K562 (cell line): ENCODE measurements at regions not wholly inside any gene's neighbourhood (a gene's known extent, or its start where the extent isn't known, plus 50 kb on each side); places are given as distances from the start of the nearest gene placed in this dataset.

Experiments used
- ATAC-seq: fragments of 200-7000 bp; cut with Tn5 transposase; 3 replicates; pipeline ENCODE4 v1.9.1; 2020; ENCODE audit warnings: moderate library complexity
- BruUV-seq: library from RNA; stranded (reverse); fragments of 400-500 nt; replicated peaks from 2 replicates; lab custom pipeline; 2021; lab: Mats Ljungman, UMichigan
- CTCF ChIA-PET: fragments of 300-600 bp; formaldehyde crosslinking; extraction: SDS; loops from one replicate; lab custom pipeline; 2021; ENCODE audit warnings: low intra/inter-chr PET ratio; lab: Yijun Ruan, JAX
- POLR2A ChIA-PET: fragments of 300-600, 350-650 bp; sonication (Branson Sonifier 250); formaldehyde crosslinking; extraction: SDS; loops from one replicate; lab custom pipeline; 2021; ENCODE audit warnings: antibody characterized with exemption, inconsistent platforms; lab: Yijun Ruan, JAX
- DNase-seq, 4 experiments: peaks; one replicate each; pipeline versions ENCODE4 v3.0.0 to v3.0.0-alpha.2; 2011 to 2018; ENCODE audit warnings: low spot score in 3 of 4, mixed read lengths in 3 of 4; ENCODE audit errors: extremely low read depth in 1 of 4
- FAIRE-seq: peaks from 2 replicates; lab custom pipeline; 2011; peaks lifted over from hg19 to GRCh38; lab: Jason Lieb, UNC
- H2AFZ ChIP-seq: 2 replicates; pipeline ENCODE4 v1.6.0; 2011; ENCODE audit warnings: low read depth, low read length, control low read depth, inconsistent platforms
- H3K27ac ChIP-seq: fragments of 200-600 bp; 3 replicates; pipeline ENCODE4 v1.8.0; 2011; ENCODE audit warnings: low read depth, mild to moderate bottlenecking, control low read depth, inconsistent platforms, low read length, moderate library complexity, mixed read lengths; ENCODE audit errors: extremely low read depth
- H3K27me3 ChIP-seq, 2 experiments: fragments of 300-600 bp in 1 of 2; 2 replicates in 1 of 2; 3 replicates in 1 of 2; pipeline versions ENCODE4 v1.6.0 to v1.8.0; 2011; ENCODE audit warnings: inconsistent platforms in 2 of 2, low read length in 2 of 2, mild to moderate bottlenecking in 1 of 2, mixed read lengths in 1 of 2, moderate library complexity in 1 of 2; ENCODE audit not compliant: control insufficient read depth in 2 of 2, insufficient read depth in 2 of 2
- H3K36me3 ChIP-seq: fragments of 300-600 bp; 3 replicates; pipeline ENCODE4 v1.8.0; 2011; ENCODE audit warnings: mild to moderate bottlenecking, low read length, inconsistent platforms; ENCODE audit not compliant: control insufficient read depth, insufficient read depth
- H3K4me1 ChIP-seq, 2 experiments: fragments of 200-600 bp in 1 of 2; replicated peaks in 1 of 2; 2 replicates in 1 of 2; 3 replicates in 1 of 2; pipeline versions ENCODE4 v1.5.1 to v1.8.0; 2011; ENCODE audit warnings: inconsistent platforms in 2 of 2, low read length in 2 of 2, mild to moderate bottlenecking in 1 of 2, mixed read lengths in 1 of 2, moderate library complexity in 1 of 2; ENCODE audit not compliant: control insufficient read depth in 2 of 2, insufficient read depth in 2 of 2
- H3K4me2 ChIP-seq: 2 replicates; pipeline ENCODE4 v1.6.1; 2011; ENCODE audit warnings: low read length, control low read depth, inconsistent platforms, mixed read lengths; ENCODE audit not compliant: insufficient read depth
- H3K4me3 ChIP-seq: fragments of 200-600 bp; sonication (generic), shearing (Covaris generic); 2 replicates; pipeline ENCODE4 v1.5.1; 2016; ENCODE audit warnings: control low read depth, inconsistent platforms
- H3K79me2 ChIP-seq: fragments of 200-600 bp; 3 replicates; pipeline ENCODE4 v1.8.0; 2011; ENCODE audit warnings: low read length, inconsistent platforms; ENCODE audit not compliant: control insufficient read depth, insufficient read depth
- H3K9ac ChIP-seq, 2 experiments: 2 replicates each; pipeline versions ENCODE4 v1.6.0 to v1.6.1; 2011; ENCODE audit warnings: low read depth in 2 of 2, low read length in 2 of 2, control low read depth in 1 of 2, inconsistent platforms in 1 of 2, mild to moderate bottlenecking in 1 of 2, mixed read lengths in 1 of 2; ENCODE audit not compliant: insufficient read depth in 1 of 2
- H3K9me1 ChIP-seq: one replicate; pipeline ENCODE4 v1.6.0; 2011; ENCODE audit warnings: inconsistent platforms, mild to moderate bottlenecking, low read length, moderate library complexity; ENCODE audit not compliant: control insufficient read depth, insufficient read depth
- H3K9me3 ChIP-seq: replicated peaks from 2 replicates; pipeline ENCODE4 v1.5.1; 2011; ENCODE audit warnings: low read depth, low read length, inconsistent platforms; ENCODE audit not compliant: control insufficient read depth, insufficient read depth
- H4K20me1 ChIP-seq: replicated peaks from 2 replicates; pipeline ENCODE4 v1.6.1; 2011; ENCODE audit warnings: low read length, inconsistent platforms, mixed read lengths; ENCODE audit not compliant: control insufficient read depth, insufficient read depth
- ASH1L ChIP-seq: fragments of 450-650 bp; IDR thresholded peaks from 2 replicates; pipeline ENCODE4 v1.6.1; 2018; ENCODE audit warnings: borderline replicate concordance, mild to moderate bottlenecking, low read depth; ENCODE audit not compliant: partially characterized antibody
- BCL6 ChIP-seq: fragments of 250-450 bp; sonication (Bioruptor Pico); IDR thresholded peaks from 2 replicates; pipeline ENCODE4 v1.4.0; 2020
- C11orf30 ChIP-seq: fragments of 450-650 bp; IDR thresholded peaks from 2 replicates; pipeline ENCODE4 v1.6.1; 2016; ENCODE audit warnings: low read depth, mild to moderate bottlenecking
- EP300 ChIP-seq: IDR thresholded peaks from 2 replicates; pipeline ENCODE4 v1.6.1; 2012; ENCODE audit warnings: low read length, improper control_type of control experiment
- KDM1A ChIP-seq, 2 experiments: fragments of 450-650 bp; IDR thresholded peaks; 2 replicates each; pipeline ENCODE4 v1.6.1; 2016; ENCODE audit warnings: mild to moderate bottlenecking in 2 of 2
- MAZ ChIP-seq, 2 experiments: fragments of 450-650 bp in 1 of 2; sonication (generic) in 1 of 2; formaldehyde crosslinking; IDR thresholded peaks in 1 of 2; conservative IDR thresholded peaks in 1 of 2; 2 replicates each; pipeline versions ENCODE4 v1.4.0 to v1.5.0; 2020; ENCODE audit warnings: mild to moderate bottlenecking in 1 of 2, missing genetic modification reagents in 1 of 2
- MXI1 ChIP-seq: IDR thresholded peaks from 2 replicates; pipeline ENCODE4 v1.6.1; 2011; ENCODE audit warnings: low read depth, mild to moderate bottlenecking, improper control_type of control experiment, low read length
- MYNN ChIP-seq, 2 experiments: sonication (generic); formaldehyde crosslinking in 1 of 2; IDR thresholded peaks; 2 replicates each; pipeline versions ENCODE4 v1.5.0 to v1.6.1; 2016 to 2020; ENCODE audit warnings: antibody characterized with exemption in 1 of 2, missing genetic modification reagents in 1 of 2
- NCOA6 ChIP-seq: fragments of 450-650 bp; IDR thresholded peaks from 2 replicates; pipeline ENCODE4 v1.6.1; 2017; ENCODE audit warnings: mild to moderate bottlenecking
- NFIC ChIP-seq: fragments of 450-650 bp; IDR thresholded peaks from 2 replicates; pipeline ENCODE4 v1.6.1; 2017; ENCODE audit warnings: mild to moderate bottlenecking, inconsistent platforms
- SOX6 ChIP-seq: fragments of 450-650 bp; IDR thresholded peaks from 2 replicates; pipeline ENCODE4 v1.6.1; 2014; ENCODE audit warnings: mild to moderate bottlenecking
- TARDBP ChIP-seq: fragments of 450-650 bp; IDR thresholded peaks from 2 replicates; pipeline ENCODE4 v1.6.1; 2016
- TBP ChIP-seq: optimal IDR thresholded peaks from 2 replicates; pipeline ENCODE3; 2011; ENCODE audit warnings: low read depth, low read length, improper control_type of control experiment
- ZFPM2 ChIP-seq: fragments of 250-450 bp; sonication (Bioruptor Pico); IDR thresholded peaks from 2 replicates; pipeline ENCODE4 v1.5.1; 2022; ENCODE audit warnings: mild to moderate bottlenecking
- ZKSCAN1 ChIP-seq: fragments of 150-350 bp; IDR thresholded peaks from 2 replicates; pipeline ENCODE4 v1.6.1; 2016; ENCODE audit warnings: low read depth, low read length
- ZNF224 ChIP-seq: sonication (generic); formaldehyde crosslinking; IDR thresholded peaks from 2 replicates; pipeline ENCODE4 v1.8.0; 2022; ENCODE audit warnings: mild to moderate bottlenecking, missing genetic modification reagents
- ZNF324 ChIP-seq: fragments of 250-450 bp; sonication (Bioruptor Pico); IDR thresholded peaks from 2 replicates; pipeline ENCODE4 v1.4.0; 2020; ENCODE audit warnings: mild to moderate bottlenecking
- WGBS: fragments of 100-300 bp; shearing (Covaris generic); methylation state at CpG from one replicate; pipeline ENCODE4 v1.1.6; 2016; ENCODE audit warnings: low coverage, mixed read lengths; ENCODE audit not compliant: insufficient coverage; ENCODE audit errors: missing lambda C conversion rate; 5-methylcytosine and 5-hydroxymethylcytosine counted together
- in situ Hi-C: fragments of 300-500 bp; cut with MboI; formaldehyde crosslinking; loops from 4 replicates; pipeline ENCODE4 v1.15.0; 2018; ENCODE audit warnings: inconsistent platforms, mixed read lengths
- intact Hi-C: fragments of 100-400 bp; cut with micrococcal nuclease; formaldehyde crosslinking; loops from 2 replicates; pipeline ENCODE4 v1.14.2; 2022
- TF ChIP-seq, protein P1 (sequence below): fragments of 250-450 bp; sonication (Bioruptor Pico); IDR thresholded peaks from 2 replicates; pipeline ENCODE4 v1.8.0; 2022; ENCODE audit warnings: inconsistent platforms
- TF ChIP-seq, protein P2 (sequence below): fragments of 250-450 bp; sonication (Bioruptor Pico); IDR thresholded peaks from 2 replicates; pipeline ENCODE4 v1.4.0; 2020; ENCODE audit warnings: mild to moderate bottlenecking, moderate library complexity

DNA sequence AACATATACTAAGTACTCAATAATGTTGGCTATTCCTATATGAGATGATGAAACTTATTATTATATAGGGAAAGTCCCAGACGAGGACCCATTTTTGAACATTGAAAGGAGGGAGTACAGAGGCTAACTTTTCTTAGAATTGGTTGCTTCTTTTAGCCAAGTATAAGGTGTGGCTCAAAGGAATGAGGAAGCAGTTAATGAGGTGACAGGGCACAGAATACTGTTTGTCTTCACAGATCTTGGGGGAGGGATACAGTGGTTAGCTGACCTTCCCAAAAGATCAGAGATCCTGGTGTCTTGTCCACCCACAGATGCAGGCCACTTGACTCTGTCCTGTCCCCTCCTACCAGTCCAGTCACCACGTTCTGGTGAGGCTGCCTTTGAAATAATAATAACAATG, 67.8 kb upstream of the EPB41L1 start (continued):
- TF ChIP-seq EP300, result peak; percentile 66
- TF ChIP-seq C11orf30, result no peak
- TF ChIP-seq SOX6, result peak; percentile 65; the same call in 1 of the 2 replicates
- TF ChIP-seq NCOA6, result no peak
- no peak for TF ChIP-seq ZFPM2 (CRISPR knock-in tag)
- no peak for TF ChIP-seq ZNF224 (CRISPR knock-in tag)
- peak; percentile 12 to 21; a peak in 2 of 4 replicates for TF ChIP-seq KDM1A (IDR thresholded peaks at IDR 0.05)
- peak; percentile 71 for TF ChIP-seq TBP
- TF ChIP-seq MXI1, result no peak
- TF ChIP-seq MAZ (CRISPR knock-in tag; conservative IDR thresholded peaks at IDR 0.05 in 1 of 2, IDR thresholded peaks at IDR 0.05 in 1 of 2), result no peak

DNA sequence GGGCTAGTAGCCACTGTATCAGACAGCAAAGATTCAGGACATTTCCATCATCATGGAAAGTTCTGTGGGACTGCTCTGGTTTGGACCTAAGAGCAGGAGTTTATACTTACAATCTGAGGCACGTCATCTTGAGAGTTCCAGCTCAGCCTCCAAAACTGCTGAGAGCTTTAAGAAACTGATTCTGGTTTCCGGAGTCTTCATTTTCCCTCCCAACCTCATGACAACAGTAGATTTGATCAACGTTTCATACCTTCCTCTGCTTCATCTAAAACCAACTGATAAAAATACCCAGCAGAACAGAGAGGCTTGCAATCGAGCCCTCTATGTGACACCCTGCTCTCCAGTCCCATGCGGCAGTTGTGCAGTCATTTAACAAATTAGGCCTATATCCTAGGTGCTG, 64.3 kb upstream of the EPB41L1 start:
- Histone ChIP-seq H3K9me3 (no peaks in the 10 kb centered on the region), H4K20me1 (no peaks in the 10 kb centered on the region), H3K4me2 (no peak overlapping the region), H3K79me2 (no peaks in the 10 kb centered on the region), H3K9ac (no peak overlapping the region), H3K4me1 (peaks cover 28 to 34% of the 10 kb centered on the region in 2 experiments), H3K27me3 (no peaks in the 10 kb centered on the region), H3K36me3 (no peaks in the 10 kb centered on the region), H3K27ac (no peak overlapping the region), H3K9me1 (no peaks in the 10 kb centered on the region), H3K4me3 (no peak overlapping the region), H2AFZ (no peak overlapping the region)
- TF ChIP-seq, protein P1, sequence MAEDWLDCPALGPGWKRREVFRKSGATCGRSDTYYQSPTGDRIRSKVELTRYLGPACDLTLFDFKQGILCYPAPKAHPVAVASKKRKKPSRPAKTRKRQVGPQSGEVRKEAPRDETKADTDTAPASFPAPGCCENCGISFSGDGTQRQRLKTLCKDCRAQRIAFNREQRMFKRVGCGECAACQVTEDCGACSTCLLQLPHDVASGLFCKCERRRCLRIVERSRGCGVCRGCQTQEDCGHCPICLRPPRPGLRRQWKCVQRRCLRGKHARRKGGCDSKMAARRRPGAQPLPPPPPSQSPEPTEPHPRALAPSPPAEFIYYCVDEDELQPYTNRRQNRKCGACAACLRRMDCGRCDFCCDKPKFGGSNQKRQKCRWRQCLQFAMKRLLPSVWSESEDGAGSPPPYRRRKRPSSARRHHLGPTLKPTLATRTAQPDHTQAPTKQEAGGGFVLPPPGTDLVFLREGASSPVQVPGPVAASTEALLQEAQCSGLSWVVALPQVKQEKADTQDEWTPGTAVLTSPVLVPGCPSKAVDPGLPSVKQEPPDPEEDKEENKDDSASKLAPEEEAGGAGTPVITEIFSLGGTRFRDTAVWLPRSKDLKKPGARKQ (CRISPR knock-in tag), result no peak
- TF ChIP-seq NFIC (no peak), ZKSCAN1 (no peak), BCL6 (no peak), ASH1L (no peak), TARDBP (no peak), ZNF324 (CRISPR knock-in tag) (no peak), MYNN (IDR thresholded peaks at IDR 0.05) (no peak), MYNN (CRISPR knock-in tag; IDR thresholded peaks at IDR 0.05) (no peak)
- TF ChIP-seq, protein P2, sequence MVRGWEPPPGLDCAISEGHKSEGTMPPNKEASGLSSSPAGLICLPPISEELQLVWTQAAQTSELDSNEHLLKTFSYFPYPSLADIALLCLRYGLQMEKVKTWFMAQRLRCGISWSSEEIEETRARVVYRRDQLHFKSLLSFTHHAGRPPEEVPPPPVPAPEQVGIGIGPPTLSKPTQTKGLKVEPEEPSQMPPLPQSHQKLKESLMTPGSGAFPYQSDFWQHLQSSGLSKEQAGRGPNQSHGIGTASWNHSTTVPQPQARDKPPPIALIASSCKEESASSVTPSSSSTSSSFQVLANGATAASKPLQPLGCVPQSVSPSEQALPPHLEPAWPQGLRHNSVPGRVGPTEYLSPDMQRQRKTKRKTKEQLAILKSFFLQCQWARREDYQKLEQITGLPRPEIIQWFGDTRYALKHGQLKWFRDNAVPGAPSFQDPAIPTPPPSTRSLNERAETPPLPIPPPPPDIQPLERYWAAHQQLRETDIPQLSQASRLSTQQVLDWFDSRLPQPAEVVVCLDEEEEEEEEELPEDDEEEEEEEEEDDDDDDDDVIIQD (CRISPR knock-in tag), result no peak
- 36% methylated on average over 5 of the region's 5 CpGs for WGBS
- no TSS peak for BruUV-seq
- in situ Hi-C loops, result no loop called here
- ChIA-PET CTCF (no interaction called here), POLR2A (no interaction called here)
- intact Hi-C loops, result no loop called here
- no peak for DNase-seq
- FAIRE-seq, result no peak
- ATAC-seq, result no peak
